A549 (cell line): ENCODE measurements at regions not wholly inside any gene's neighbourhood (a gene's known extent, or its start where the extent isn't known, plus 50 kb on each side); places are given as distances from the start of the nearest gene placed in this dataset.

Experiments
- ATAC-seq, 2 experiments: fragments of 200-7000 bp in 1 of 2; fragments of >200 bp in 1 of 2; cut with Nextera tagmentation in 1 of 2; cut with Tn5 transposase in 1 of 2; 3 replicates each; pipeline versions ENCODE4 v1.8.0 to v1.9.1; 2018 to 2020; ENCODE audit warnings: mild to moderate bottlenecking in 1 of 2, moderate library complexity in 1 of 2
- CTCF ChIA-PET: fragments of 300-600 bp; sonication (Branson Sonifier 250); formaldehyde crosslinking; extraction: SDS; loops from one replicate; lab custom pipeline; 2021; ENCODE audit warnings: antibody characterized with exemption, inconsistent platforms; lab: Yijun Ruan, JAX
- POLR2A ChIA-PET: fragments of 350-600 bp; formaldehyde crosslinking; extraction: SDS; loops from one replicate; lab custom pipeline; 2021; ENCODE audit warnings: antibody characterized with exemption, inconsistent platforms; lab: Yijun Ruan, JAX
- DNase-seq, 2 experiments: peaks; one replicate each; pipeline versions ENCODE4 v3.0.0 to v3.0.0-alpha.2; 2011 to 2016; ENCODE audit warnings: low read depth in 1 of 2, low spot score in 1 of 2
- FAIRE-seq: peaks from 2 replicates; lab custom pipeline; 2011; peaks lifted over from hg19 to GRCh38; lab: Jason Lieb, UNC
- H3K27ac ChIP-seq, 2 experiments: fragments of >200 bp; sonication (Bioruptor Twin); formaldehyde crosslinking; 3 replicates each; pipeline ENCODE4 v1.5.1; 2016 to 2017
- H3K4me1 ChIP-seq: fragments of >200 bp; sonication (Bioruptor Twin); formaldehyde crosslinking; 3 replicates; pipeline ENCODE4 v1.6.1; 2016
- H3K4me2 ChIP-seq: fragments of >200 bp; sonication (Bioruptor Twin); formaldehyde crosslinking; 3 replicates; pipeline ENCODE4 v1.6.1; 2016
- H3K4me3 ChIP-seq: fragments of >200 bp; sonication (Bioruptor Twin); formaldehyde crosslinking; 3 replicates; pipeline ENCODE4 v1.5.1; 2016
- H3K9me3 ChIP-seq: fragments of >200 bp; sonication (Bioruptor Twin); formaldehyde crosslinking; 3 replicates; pipeline ENCODE4 v1.6.1; 2016
- ATOH8 ChIP-seq: fragments of 250-450 bp; sonication (Bioruptor Pico); IDR thresholded peaks from 2 replicates; pipeline ENCODE4 v1.5.0; 2020; ENCODE audit warnings: low read depth, mild to moderate bottlenecking, moderate library complexity
- CBX2 ChIP-seq: fragments of 200-600 bp; sonication (generic); IDR thresholded peaks from 2 replicates; pipeline ENCODE4 v1.6.1; 2016; ENCODE audit warnings: low read depth, mild to moderate bottlenecking, borderline replicate concordance
- CEBPB ChIP-seq, 2 experiments: fragments of >200 bp in 1 of 2; sonication (Bioruptor Twin) in 1 of 2; formaldehyde crosslinking in 1 of 2; IDR thresholded peaks; 2 replicates each; pipeline ENCODE4 v1.6.1; 2012 to 2016
- CHD2 ChIP-seq: fragments of 150-350 bp; IDR thresholded peaks from 2 replicates; pipeline ENCODE4 v1.6.1; 2014; ENCODE audit warnings: low read length; ENCODE audit not compliant: partially characterized antibody
- EHF ChIP-seq: fragments of 250-450 bp; sonication (Bioruptor Pico); IDR thresholded peaks from 2 replicates; pipeline ENCODE4 v1.5.0; 2020; ENCODE audit warnings: mild to moderate bottlenecking
- EHMT2 ChIP-seq: fragments of 200-600 bp; sonication (generic); IDR thresholded peaks from 2 replicates; pipeline ENCODE4 v1.6.1; 2016; ENCODE audit warnings: antibody characterized with exemption, low read depth, mild to moderate bottlenecking, moderate library complexity
- EP300 ChIP-seq, 2 experiments: fragments of >200 bp; sonication (Bioruptor Twin); formaldehyde crosslinking; IDR thresholded peaks; 2 replicates in 1 of 2; 3 replicates in 1 of 2; pipeline ENCODE4 v1.6.1; 2016 to 2017
- ESRRA ChIP-seq: fragments of 150-350 bp; IDR thresholded peaks from 2 replicates; pipeline ENCODE4 v1.6.1; 2014; ENCODE audit warnings: mild to moderate bottlenecking, low read length, borderline replicate concordance
- FOSB ChIP-seq: fragments of 250-450 bp; sonication (Bioruptor Pico); IDR thresholded peaks from 2 replicates; pipeline ENCODE4 v1.5.0; 2020; ENCODE audit warnings: mild to moderate bottlenecking, moderate library complexity
- FOSL2 ChIP-seq, 2 experiments: fragments of 450-650 bp in 1 of 2; fragments of >200 bp in 1 of 2; sonication (Bioruptor Twin) in 1 of 2; formaldehyde crosslinking; IDR thresholded peaks; 2 replicates each; pipeline versions ENCODE4 v1.5.0 to v1.6.1; 2016 to 2020; ENCODE audit warnings: mild to moderate bottlenecking in 1 of 2, moderate library complexity in 1 of 2
- GATA3 ChIP-seq: IDR thresholded peaks from 2 replicates; pipeline ENCODE4 v1.6.1; 2012; ENCODE audit warnings: borderline replicate concordance
- JUN ChIP-seq, 2 experiments: fragments of >200 bp; sonication (Bioruptor Twin); formaldehyde crosslinking; IDR thresholded peaks; 2 replicates in 1 of 2; 3 replicates in 1 of 2; pipeline ENCODE4 v1.6.1; 2016 to 2017
- JUNB ChIP-seq: fragments of >200 bp; sonication (Bioruptor Twin); formaldehyde crosslinking; IDR thresholded peaks from 2 replicates; pipeline ENCODE4 v1.6.1; 2016
- KDM5A ChIP-seq: fragments of 200-600 bp; sonication (generic); IDR thresholded peaks from 2 replicates; pipeline ENCODE4 v1.6.1; 2016; ENCODE audit warnings: antibody characterized with exemption, mild to moderate bottlenecking
- MAFK ChIP-seq: fragments of 450-650 bp; IDR thresholded peaks from 2 replicates; pipeline ENCODE4 v1.6.1; 2014; ENCODE audit not compliant: partially characterized antibody
- MAX ChIP-seq: IDR thresholded peaks from 2 replicates; pipeline ENCODE4 v1.6.1; 2012
- MAZ ChIP-seq: fragments of 150-350 bp; IDR thresholded peaks from 2 replicates; pipeline ENCODE4 v1.6.1; 2014; ENCODE audit warnings: antibody characterized with exemption, low read depth, low read length, borderline replicate concordance
- MYC ChIP-seq: IDR thresholded peaks from 2 replicates; pipeline ENCODE4 v1.6.1; 2012; ENCODE audit warnings: mild to moderate bottlenecking, inconsistent platforms, low read length, improper control_type of control experiment, borderline replicate concordance
- PHF8 ChIP-seq: fragments of 200-600 bp; sonication (generic); IDR thresholded peaks from 2 replicates; pipeline ENCODE4 v1.6.1; 2016; ENCODE audit warnings: low read depth, mild to moderate bottlenecking, antibody characterized with exemption, moderate library complexity, borderline replicate concordance
- RARB ChIP-seq: fragments of 250-450 bp; sonication (Bioruptor Pico); IDR thresholded peaks from 2 replicates; pipeline ENCODE4 v1.8.0; 2021; ENCODE audit warnings: mild to moderate bottlenecking, moderate library complexity
- REST ChIP-seq: fragments of 200-600 bp; sonication (generic); IDR thresholded peaks from 2 replicates; pipeline ENCODE4 v1.6.1; 2016; ENCODE audit warnings: antibody characterized with exemption, mild to moderate bottlenecking, moderate library complexity
- RFX5 ChIP-seq: fragments of 450-650 bp; IDR thresholded peaks from 2 replicates; pipeline ENCODE4 v1.7.1; 2014; ENCODE audit warnings: antibody characterized with exemption, mild to moderate bottlenecking, moderate library complexity
- SREBF2 ChIP-seq: fragments of 450-650 bp; IDR thresholded peaks from 2 replicates; pipeline ENCODE4 v1.6.1; 2014; ENCODE audit warnings: mild to moderate bottlenecking, moderate library complexity
- ZC3H11A ChIP-seq: fragments of 450-650 bp; IDR thresholded peaks from 2 replicates; pipeline ENCODE4 v1.6.1; 2014; ENCODE audit warnings: antibody characterized with exemption, mild to moderate bottlenecking
- ZSCAN20 ChIP-seq: fragments of 250-450 bp; sonication (Bioruptor Pico); IDR thresholded peaks from 2 replicates; pipeline ENCODE4 v1.8.0; 2022; ENCODE audit warnings: mild to moderate bottlenecking, moderate library complexity
- WGBS: methylation state at CpG from one replicate; pipeline ENCODE4 v1.1.6; 2017; ENCODE audit errors: missing lambda C conversion rate; 5-methylcytosine and 5-hydroxymethylcytosine counted together
- TF ChIP-seq, protein P1 (sequence below): fragments of >200 bp; sonication (Bioruptor Twin); formaldehyde crosslinking; IDR thresholded peaks from 3 replicates; pipeline ENCODE4 v1.5.1; 2016
- TF ChIP-seq, protein P2 (sequence below): IDR thresholded peaks from 2 replicates; pipeline ENCODE4 v1.6.1; 2012; ENCODE audit warnings: low read depth, borderline replicate concordance

GRCh38 chr5:29994519-29994918 lies 1199.0 kb upstream of the CDH6 start:
- DNase-seq (no peak), ATAC-seq (no peak), FAIRE-seq (no peak)
- Histone ChIP-seq H3K27ac (no peak overlapping the region), H3K4me1 (no peaks in the 10 kb centered on the region), H3K4me3 (no peak overlapping the region), H3K9me3 (no peaks in the 10 kb centered on the region), H3K4me2 (no peak overlapping the region)
- WGBS: 8% methylated on average over 3 of the region's 3 CpGs
- TF ChIP-seq EHMT2: no peak
- no peak for TF ChIP-seq MAX
- no peak for TF ChIP-seq ESRRA
- no peak for TF ChIP-seq ZC3H11A
- no peak for TF ChIP-seq MYC
- no peak for TF ChIP-seq RARB (CRISPR knock-in tag)
- no peak for TF ChIP-seq SREBF2
- no peak for TF ChIP-seq JUN (IDR thresholded peaks at IDR 0.05)
- TF ChIP-seq EHF (CRISPR knock-in tag): no peak
- TF ChIP-seq FOSB (CRISPR knock-in tag): no peak
- no peak for TF ChIP-seq CBX2
- TF ChIP-seq CHD2: no peak
- no peak for TF ChIP-seq GATA3
- TF ChIP-seq, protein P1, sequence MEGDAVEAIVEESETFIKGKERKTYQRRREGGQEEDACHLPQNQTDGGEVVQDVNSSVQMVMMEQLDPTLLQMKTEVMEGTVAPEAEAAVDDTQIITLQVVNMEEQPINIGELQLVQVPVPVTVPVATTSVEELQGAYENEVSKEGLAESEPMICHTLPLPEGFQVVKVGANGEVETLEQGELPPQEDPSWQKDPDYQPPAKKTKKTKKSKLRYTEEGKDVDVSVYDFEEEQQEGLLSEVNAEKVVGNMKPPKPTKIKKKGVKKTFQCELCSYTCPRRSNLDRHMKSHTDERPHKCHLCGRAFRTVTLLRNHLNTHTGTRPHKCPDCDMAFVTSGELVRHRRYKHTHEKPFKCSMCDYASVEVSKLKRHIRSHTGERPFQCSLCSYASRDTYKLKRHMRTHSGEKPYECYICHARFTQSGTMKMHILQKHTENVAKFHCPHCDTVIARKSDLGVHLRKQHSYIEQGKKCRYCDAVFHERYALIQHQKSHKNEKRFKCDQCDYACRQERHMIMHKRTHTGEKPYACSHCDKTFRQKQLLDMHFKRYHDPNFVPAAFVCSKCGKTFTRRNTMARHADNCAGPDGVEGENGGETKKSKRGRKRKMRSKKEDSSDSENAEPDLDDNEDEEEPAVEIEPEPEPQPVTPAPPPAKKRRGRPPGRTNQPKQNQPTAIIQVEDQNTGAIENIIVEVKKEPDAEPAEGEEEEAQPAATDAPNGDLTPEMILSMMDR: no peak
- no peak for TF ChIP-seq PHF8
- no peak for TF ChIP-seq FOSL2 (IDR thresholded peaks at IDR 0.05)
- no peak for TF ChIP-seq FOSL2 (CRISPR knock-in tag; IDR thresholded peaks at IDR 0.05)
- no peak for TF ChIP-seq RFX5
- TF ChIP-seq, protein P2, sequence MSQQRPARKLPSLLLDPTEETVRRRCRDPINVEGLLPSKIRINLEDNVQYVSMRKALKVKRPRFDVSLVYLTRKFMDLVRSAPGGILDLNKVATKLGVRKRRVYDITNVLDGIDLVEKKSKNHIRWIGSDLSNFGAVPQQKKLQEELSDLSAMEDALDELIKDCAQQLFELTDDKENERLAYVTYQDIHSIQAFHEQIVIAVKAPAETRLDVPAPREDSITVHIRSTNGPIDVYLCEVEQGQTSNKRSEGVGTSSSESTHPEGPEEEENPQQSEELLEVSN: no peak
- no peak for TF ChIP-seq EP300 (IDR thresholded peaks at IDR 0.05)
- no peak for TF ChIP-seq MAFK
- TF ChIP-seq, all 56 proteins: peak for 0
- ChIA-PET POLR2A (no interaction called here), CTCF (no interaction called here)

GRCh38 chr5:29993286-29993685 lies 1200.2 kb upstream of the CDH6 start:
- FAIRE-seq (no peak), DNase-seq (no peak), ATAC-seq (no peak)
- Histone ChIP-seq H3K4me3 (no peak overlapping the region), H3K9me3 (no peaks in the 10 kb centered on the region), H3K4me1 (no peaks in the 10 kb centered on the region), H3K27ac (no peak overlapping the region), H3K4me2 (no peak overlapping the region)
- 72% methylated on average over 3 of the region's 3 CpGs for WGBS
- POLR2A ChIA-PET: no interaction called here
- TF ChIP-seq REST (no peak), KDM5A (no peak), MAZ (no peak), CEBPB (IDR thresholded peaks at IDR 0.05) (no peak), JUNB (no peak), ATOH8 (no peak), ZSCAN20 (CRISPR knock-in tag) (no peak), FOSL2 (IDR thresholded peaks at IDR 0.05) (no peak), FOSL2 (CRISPR knock-in tag; IDR thresholded peaks at IDR 0.05) (no peak)
- CTCF ChIA-PET: no interaction called here
